Fibroblast of mammary gland (primary cell): ENCODE measurements at regions not wholly inside any gene's neighbourhood (a gene's known extent, or its start where the extent isn't known, plus 50 kb on each side); places are given as distances from the start of the nearest gene placed in this dataset.

Experiments
- DNase-seq: peaks from one replicate; pipeline ENCODE4 v3.0.0-alpha.2; 2010; ENCODE audit warnings: low read depth
- H3K4me3 ChIP-seq: 2 replicates; pipeline ENCODE4 v1.5.1; 2011; ENCODE audit warnings: low read depth, mild to moderate bottlenecking, low read length, moderate library complexity; ENCODE audit not compliant: control insufficient read depth
- CTCF ChIP-seq: conservative IDR thresholded peaks from 2 replicates; pipeline ENCODE4 v1.5.1; 2011; ENCODE audit warnings: low read depth, low read length, inconsistent platforms; ENCODE audit not compliant: control insufficient read depth, insufficient read depth

GRCh38 chr4:65865489-65865888 lies 195.2 kb upstream of the EPHA5 start:
- DNase-seq, result peak; percentile 17
- no peak overlapping the region for H3K4me3 ChIP-seq
- peak; percentile 32 for TF ChIP-seq CTCF

- H3K4me3 ChIP-seq, result no peak overlapping the region
- DNase-seq, result no peak
- no peak for TF ChIP-seq CTCF
Observed at GRCh38 chr4:65861993-65862392, 191.7 kb upstream of the EPHA5 start.

- no peak overlapping the region for H3K4me3 ChIP-seq
- no peak for DNase-seq
- TF ChIP-seq CTCF, result no peak
Observed at GRCh38 chr4:65845199-65845773, 175.0 kb upstream of the EPHA5 start.

- H3K4me3 ChIP-seq, result no peak overlapping the region
- no peak for DNase-seq
- no peak for TF ChIP-seq CTCF
Observed at GRCh38 chr4:65839164-65839931, 169.1 kb upstream of the EPHA5 start.

- no peak for TF ChIP-seq CTCF
- no peak overlapping the region for H3K4me3 ChIP-seq
- DNase-seq, result no peak
Observed at GRCh38 chr4:65834707-65835106, 164.4 kb upstream of the EPHA5 start.

- no peak for TF ChIP-seq CTCF
Observed at GRCh38 chr4:65831828-65832227, 161.5 kb upstream of the EPHA5 start.

More at GRCh38 chr4:65831828-65832227, 161.5 kb upstream of the EPHA5 start:
- no peak overlapping the region for H3K4me3 ChIP-seq
- DNase-seq, result no peak
